Osteoblast (primary cell): ENCODE measurements at regions not wholly inside any gene's neighbourhood (a gene's known extent, or its start where the extent isn't known, plus 50 kb on each side); places are given as distances from the start of the nearest gene placed in this dataset.

Source experiments
- DNase-seq: peaks from one replicate; pipeline ENCODE4 v3.0.0; 2011; ENCODE audit warnings: low spot score, mixed read lengths; ENCODE audit not compliant: insufficient read length; ENCODE audit errors: missing footprints
- H2AFZ ChIP-seq: 2 replicates; pipeline ENCODE4 v1.6.0; 2011; ENCODE audit warnings: mild to moderate bottlenecking, low read length
- H3K27ac ChIP-seq: 2 replicates; pipeline ENCODE4 v1.5.1; 2011; ENCODE audit warnings: mild to moderate bottlenecking, low read depth, low read length, moderate library complexity
- H3K27me3 ChIP-seq: 2 replicates; pipeline ENCODE4 v1.6.0; 2012; ENCODE audit warnings: mild to moderate bottlenecking, control low read depth, inconsistent platforms, low read length, moderate library complexity; ENCODE audit not compliant: insufficient read depth
- H3K36me3 ChIP-seq: 2 replicates; pipeline ENCODE4 v1.5.1; 2011; ENCODE audit warnings: mild to moderate bottlenecking, low read length, control low read depth, moderate library complexity; ENCODE audit not compliant: insufficient read depth
- H3K4me1 ChIP-seq: 2 replicates; pipeline ENCODE4 v1.5.1; 2011; ENCODE audit warnings: mild to moderate bottlenecking, low read length, control low read depth, moderate library complexity; ENCODE audit not compliant: insufficient read depth
- H3K4me2 ChIP-seq: 2 replicates; pipeline ENCODE4 v1.6.0; 2011; ENCODE audit warnings: mild to moderate bottlenecking, low read length; ENCODE audit not compliant: insufficient read depth
- H3K4me3 ChIP-seq: fragments of 200-600 bp; sonication (generic); 3 replicates; pipeline ENCODE4 v1.5.1; 2012; ENCODE audit warnings: mild to moderate bottlenecking, low read length, inconsistent platforms; ENCODE audit not compliant: insufficient read depth
- H3K79me2 ChIP-seq: 2 replicates; pipeline ENCODE4 v1.6.0; 2012; ENCODE audit warnings: mild to moderate bottlenecking, low read length, control low read depth, inconsistent platforms; ENCODE audit not compliant: insufficient read depth
- H3K9me3 ChIP-seq: 2 replicates; pipeline ENCODE4 v1.5.1; 2011; ENCODE audit warnings: low read depth, low read length, control low read depth
- H4K20me1 ChIP-seq: 2 replicates; pipeline ENCODE4 v1.6.0; 2012; ENCODE audit warnings: mild to moderate bottlenecking, low read length, control low read depth; ENCODE audit not compliant: insufficient read depth
- CTCF ChIP-seq: IDR thresholded peaks from 2 replicates; pipeline ENCODE4 v1.5.1; 2011; ENCODE audit warnings: mild to moderate bottlenecking, low read depth, low read length, moderate library complexity; ENCODE audit errors: extremely low read depth

DNA sequence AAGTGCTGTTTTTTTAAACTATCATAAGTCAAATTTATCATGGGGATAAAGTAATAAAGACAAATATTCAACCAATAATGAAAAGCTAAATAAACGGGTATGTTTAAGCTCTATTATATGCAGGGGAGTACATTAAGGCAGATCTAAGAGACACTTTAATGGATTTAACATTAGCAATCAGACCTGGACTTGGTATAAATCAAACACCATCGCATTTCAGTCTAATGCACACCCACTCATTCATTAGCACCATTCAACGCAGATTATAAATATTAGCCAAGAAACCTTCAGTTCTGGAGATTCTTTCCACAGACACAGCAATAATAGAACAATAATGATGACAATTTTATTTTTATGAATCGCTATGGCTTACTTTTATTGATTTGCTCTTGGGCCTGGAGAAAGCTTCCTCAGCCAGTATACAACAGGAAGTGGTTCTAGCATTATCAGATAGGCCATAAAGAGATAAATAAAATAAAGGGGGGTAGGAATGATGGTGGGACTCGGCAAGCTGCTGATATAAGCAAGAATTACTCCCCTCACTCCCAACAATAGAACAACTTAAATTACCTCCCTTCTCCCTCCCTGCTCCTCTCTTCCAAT is 172.2 kb downstream of the PSAT1 start:
- Histone ChIP-seq H3K27ac (no peak overlapping the region), H3K27me3 (peaks cover 3% of the 10 kb centered on the region), H3K4me3 (no peak overlapping the region), H2AFZ (no peak overlapping the region), H3K79me2 (no peaks in the 10 kb centered on the region), H3K4me1 (no peaks in the 10 kb centered on the region), H3K9me3 (no peaks in the 10 kb centered on the region), H4K20me1 (no peaks in the 10 kb centered on the region), H3K4me2 (no peak overlapping the region), H3K36me3 (no peaks in the 10 kb centered on the region)
- TF ChIP-seq CTCF, result no peak
- no peak for DNase-seq

GRCh38 chr9:78470216-78470615 is 173.3 kb downstream of the PSAT1 start:
- H3K36me3 ChIP-seq, result no peaks in the 10 kb centered on the region
- no peak overlapping the region for H3K27ac ChIP-seq
- no peaks in the 10 kb centered on the region for H3K9me3 ChIP-seq
- DNase-seq, result no peak
- H3K4me3 ChIP-seq, result no peak overlapping the region
- no peak for TF ChIP-seq CTCF
- H2AFZ ChIP-seq, result no peak overlapping the region
- no peak overlapping the region for H3K4me2 ChIP-seq
- H3K27me3 ChIP-seq, result no peaks in the 10 kb centered on the region
- H3K4me1 ChIP-seq, result no peaks in the 10 kb centered on the region
- no peaks in the 10 kb centered on the region for H4K20me1 ChIP-seq
- no peaks in the 10 kb centered on the region for H3K79me2 ChIP-seq

- Histone ChIP-seq H4K20me1 (no peaks in the 10 kb centered on the region), H3K9me3 (no peaks in the 10 kb centered on the region), H3K4me2 (no peak overlapping the region), H3K27me3 (no peaks in the 10 kb centered on the region), H3K4me3 (no peak overlapping the region), H3K36me3 (no peaks in the 10 kb centered on the region), H3K4me1 (no peaks in the 10 kb centered on the region), H3K27ac (no peak overlapping the region), H2AFZ (no peak overlapping the region), H3K79me2 (no peaks in the 10 kb centered on the region)
- no peak for TF ChIP-seq CTCF
- DNase-seq, result no peak
Measured at GRCh38 chr9:78470741-78471140, 173.8 kb downstream of the PSAT1 start.

- H3K9me3 ChIP-seq, result no peaks in the 10 kb centered on the region
- TF ChIP-seq CTCF, result no peak
- no peak overlapping the region for H3K4me2 ChIP-seq
- H3K36me3 ChIP-seq, result no peaks in the 10 kb centered on the region
- no peak overlapping the region for H2AFZ ChIP-seq
- H3K4me3 ChIP-seq, result no peak overlapping the region
- no peaks in the 10 kb centered on the region for H3K27me3 ChIP-seq
- no peaks in the 10 kb centered on the region for H3K4me1 ChIP-seq
- no peak overlapping the region for H3K27ac ChIP-seq
- DNase-seq, result no peak
- no peaks in the 10 kb centered on the region for H3K79me2 ChIP-seq
- H4K20me1 ChIP-seq, result no peaks in the 10 kb centered on the region
Measured at GRCh38 chr9:78472111-78472510, 175.2 kb downstream of the PSAT1 start.
